GM12891 (cell line): ENCODE measurements at regions not wholly inside any gene's neighbourhood (a gene's known extent, or its start where the extent isn't known, plus 50 kb on each side); places are given as distances from the start of the nearest gene placed in this dataset.

Experiments used
- POLR2A ChIP-seq: IDR thresholded peaks from 2 replicates; pipeline ENCODE4 v1.6.1; 2011; ENCODE audit warnings: low read depth, low read length, control low read depth
- POLR2AphosphoS5 ChIP-seq: IDR thresholded peaks from 2 replicates; pipeline ENCODE4 v1.6.1; 2011; ENCODE audit warnings: low read depth, low read length, control low read depth
- TAF1 ChIP-seq: IDR thresholded peaks from 2 replicates; pipeline ENCODE4 v1.6.1; 2011; ENCODE audit warnings: low read depth, low read length, control low read depth

GRCh38 chr5:3891113-3891512, 295.5 kb downstream of the IRX1 start:
- TF ChIP-seq TAF1: no peak
- TF ChIP-seq POLR2AphosphoS5: no peak
- no peak for TF ChIP-seq POLR2A
